H4 (cell line): ENCODE measurements at regions not wholly inside any gene's neighbourhood (a gene's known extent, or its start where the extent isn't known, plus 50 kb on each side); places are given as distances from the start of the nearest gene placed in this dataset.
"Not testable (repeated sequence)": the region's sequence is repeated elsewhere in the genome, so short reads cannot be mapped to it uniquely, and the experiment has no call there.

Source experiments
- DNase-seq: peaks from one replicate; pipeline ENCODE4 v3.0.0-alpha.2; 2015; ENCODE audit warnings: low spot score

GRCh38 chr4:33062155-33062806 is 2342.1 kb downstream of the PCDH7 start:
- no peak for DNase-seq

GRCh38 chr4:33063241-33063640 is 2343.1 kb downstream of the PCDH7 start:
- DNase-seq, result no peak

- no peak for DNase-seq
Observed at GRCh38 chr4:33064238-33064637, 2344.1 kb downstream of the PCDH7 start.

GRCh38 chr4:33065749-33066148 is 2345.6 kb downstream of the PCDH7 start:
- no peak for DNase-seq

GRCh38 chr4:33067221-33067620 is 2347.1 kb downstream of the PCDH7 start:
- DNase-seq, result no peak

GRCh38 chr4:33068539-33068938 is 2348.4 kb downstream of the PCDH7 start:
- DNase-seq, result no peak

GRCh38 chr4:33071535-33071934 is 2351.4 kb downstream of the PCDH7 start:
- no peak for DNase-seq

- no peak for DNase-seq
Observed at GRCh38 chr4:33072298-33073089, 2352.3 kb downstream of the PCDH7 start.

GRCh38 chr4:33073811-33074210 is 2353.6 kb downstream of the PCDH7 start:
- DNase-seq, result peak; percentile 10

- DNase-seq, result no peak
Observed at GRCh38 chr4:33078145-33078544, 2358.0 kb downstream of the PCDH7 start.

GRCh38 chr4:33080275-33080674 is 2360.1 kb downstream of the PCDH7 start:
- no peak for DNase-seq

- no peak for DNase-seq
Observed at GRCh38 chr4:33085709-33086108, 2365.5 kb downstream of the PCDH7 start.

- DNase-seq, result no peak
Observed at GRCh38 chr4:33086331-33086925, 2366.3 kb downstream of the PCDH7 start.

- DNase-seq, result no peak
Observed at GRCh38 chr4:33088713-33089112, 2368.5 kb downstream of the PCDH7 start.

GRCh38 chr4:33090910-33091309 is 2370.7 kb downstream of the PCDH7 start:
- DNase-seq, result no peak

- DNase-seq, result no peak
Observed at GRCh38 chr4:33091961-33092360, 2371.8 kb downstream of the PCDH7 start.

- no peak for DNase-seq
Observed at GRCh38 chr4:33104273-33104672, 2384.1 kb downstream of the PCDH7 start.

GRCh38 chr4:33107814-33108213 is 2387.6 kb downstream of the PCDH7 start:
- DNase-seq, result no peak

GRCh38 chr4:33111117-33111516 is 2390.9 kb downstream of the PCDH7 start:
- no peak for DNase-seq

GRCh38 chr4:33116871-33117270 is 2396.7 kb downstream of the PCDH7 start:
- no peak for DNase-seq

GRCh38 chr4:33126002-33126401 is 2405.8 kb downstream of the PCDH7 start:
- DNase-seq, result no peak

GRCh38 chr4:33130662-33131061 is 2410.5 kb downstream of the PCDH7 start:
- DNase-seq, result not testable (repeated sequence)

- DNase-seq, result no peak
Observed at GRCh38 chr4:33133723-33134122, 2413.6 kb downstream of the PCDH7 start.
